PC-3 (cell line): ENCODE measurements at regions not wholly inside any gene's neighbourhood (a gene's known extent, or its start where the extent isn't known, plus 50 kb on each side); places are given as distances from the start of the nearest gene placed in this dataset.

Experiments used
- EZH2 ChIP-seq: fragments of 300-600 bp; sonication (generic); IDR thresholded peaks from one replicate; pipeline ENCODE4 v1.6.1; 2017; ENCODE audit warnings: antibody characterized with exemption, mild to moderate bottlenecking, low read length; ENCODE audit not compliant: unreplicated experiment
- TF ChIP-seq, protein P1 (sequence below): fragments of 300-600 bp; sonication (generic); conservative IDR thresholded peaks from 2 replicates; pipeline ENCODE4 v1.5.1; 2017; ENCODE audit warnings: antibody characterized with exemption, low read depth, mild to moderate bottlenecking, low read length

DNA sequence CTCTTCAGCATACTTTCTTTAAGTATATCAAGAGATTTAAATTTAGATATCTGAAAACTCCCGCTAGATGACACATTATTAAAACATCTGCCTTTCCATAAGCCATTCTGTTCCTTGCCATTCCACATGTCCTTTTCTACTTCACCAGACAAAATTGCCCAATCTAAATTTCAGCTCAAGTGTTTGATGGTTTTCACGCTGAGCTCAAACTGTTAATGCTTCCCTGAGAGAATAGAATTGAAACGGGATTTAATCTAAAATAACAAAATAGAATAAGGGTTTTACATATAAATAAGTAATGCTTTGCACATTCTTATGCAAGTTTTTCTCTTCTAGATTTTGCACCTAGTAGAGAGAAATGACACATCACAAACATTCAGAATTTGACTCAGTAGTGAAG lies 764.5 kb upstream of the TENM3 start:
- TF ChIP-seq, protein P1, sequence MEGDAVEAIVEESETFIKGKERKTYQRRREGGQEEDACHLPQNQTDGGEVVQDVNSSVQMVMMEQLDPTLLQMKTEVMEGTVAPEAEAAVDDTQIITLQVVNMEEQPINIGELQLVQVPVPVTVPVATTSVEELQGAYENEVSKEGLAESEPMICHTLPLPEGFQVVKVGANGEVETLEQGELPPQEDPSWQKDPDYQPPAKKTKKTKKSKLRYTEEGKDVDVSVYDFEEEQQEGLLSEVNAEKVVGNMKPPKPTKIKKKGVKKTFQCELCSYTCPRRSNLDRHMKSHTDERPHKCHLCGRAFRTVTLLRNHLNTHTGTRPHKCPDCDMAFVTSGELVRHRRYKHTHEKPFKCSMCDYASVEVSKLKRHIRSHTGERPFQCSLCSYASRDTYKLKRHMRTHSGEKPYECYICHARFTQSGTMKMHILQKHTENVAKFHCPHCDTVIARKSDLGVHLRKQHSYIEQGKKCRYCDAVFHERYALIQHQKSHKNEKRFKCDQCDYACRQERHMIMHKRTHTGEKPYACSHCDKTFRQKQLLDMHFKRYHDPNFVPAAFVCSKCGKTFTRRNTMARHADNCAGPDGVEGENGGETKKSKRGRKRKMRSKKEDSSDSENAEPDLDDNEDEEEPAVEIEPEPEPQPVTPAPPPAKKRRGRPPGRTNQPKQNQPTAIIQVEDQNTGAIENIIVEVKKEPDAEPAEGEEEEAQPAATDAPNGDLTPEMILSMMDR, result no peak
- no peak for TF ChIP-seq EZH2
